Adrenal gland (tissue), 9 donors: ENCODE measurements at regions not wholly inside any gene's neighbourhood (a gene's known extent, or its start where the extent isn't known, plus 50 kb on each side); places are given as distances from the start of the nearest gene placed in this dataset.

Experiments used
- DNase-seq, 7 donors: peaks; one replicate each; pipeline ENCODE4 v3.0.0-alpha.2; 2019 to 2020
- H3K27ac ChIP-seq, 5 donors: fragments of 200-600 bp; sonication (generic) in 4 of 5; 1 replicate in 3 of 5; 2 replicates in 2 of 5; pipeline versions ENCODE4 v1.5.1 to v1.8.0; 2016 to 2020; ENCODE audit warnings: mild to moderate bottlenecking in 1 of 5
- H3K27me3 ChIP-seq: fragments of 200-600 bp; 2 replicates; pipeline ENCODE4 v1.8.0; 2021
- H3K36me3 ChIP-seq, 2 donors: fragments of 200-600 bp; replicated peaks in 1 of 2; 1 replicate in 1 of 2; 2 replicates in 1 of 2; pipeline versions ENCODE4 v1.5.1 to v1.8.0; 2018 to 2022
- H3K4me1 ChIP-seq, 2 donors: fragments of 200-600 bp; replicated peaks in 1 of 2; 1 replicate in 1 of 2; 2 replicates in 1 of 2; pipeline versions ENCODE4 v1.5.1 to v1.8.0; 2018 to 2021
- H3K4me3 ChIP-seq, 4 donors: fragments of 200-600 bp; sonication (generic) in 3 of 4; one replicate each; pipeline ENCODE4 v1.5.1; 2016 to 2018
- H3K9me3 ChIP-seq, 3 donors: fragments of 200-600 bp; sonication (generic) in 1 of 3; replicated peaks in 1 of 3; 1 replicate in 2 of 3; 2 replicates in 1 of 3; pipeline versions ENCODE4 v1.5.1 to v1.8.0; 2016 to 2021
- CTCF ChIP-seq, 6 experiments: fragments of 450-650 bp in 4 of 6; fragments of 200-600 bp in 2 of 6; sonication (generic) in 1 of 6; IDR thresholded peaks; 1 replicate in 5 of 6; 2 replicates in 1 of 6; pipeline versions ENCODE4 v1.5.1 to v1.8.0; 2016 to 2021; ENCODE audit warnings: antibody characterized with exemption in 6 of 6, mild to moderate bottlenecking in 2 of 6, moderate library complexity in 1 of 6
- POLR2A ChIP-seq, 2 donors: fragments of 450-650 bp; IDR thresholded peaks; one replicate each; pipeline ENCODE4 v1.6.1; 2017; ENCODE audit warnings: antibody characterized with exemption in 2 of 2, mild to moderate bottlenecking in 2 of 2, moderate library complexity in 1 of 2
- WGBS, 4 donors: extraction: QIAGEN DNeasy Blood & Tissue Kit in 2 of 4; methylation state at CpG; one replicate each; pipeline versions ENCODE4 v1.1.5 to v1.1.7; 2013 to 2017; 5-methylcytosine and 5-hydroxymethylcytosine counted together
- intact Hi-C, 2 donors: fragments of 100-400 bp; cut with DNase I; formaldehyde crosslinking; loops; one replicate each; pipeline versions ENCODE4 v1.14.1 to v1.15.0; 2022 to 2023
- small RNA-seq, 2 donors: library from RNA; depleted of rRNA; stranded (forward); fragments of <200 nt; gene quantifications; one replicate each; pipeline ENCODE3, GENCODE V24; 2016
- donor health status: healthy with polysubstance abuse.
- donor health status: Bipolar disorder and iron deficiency.
- donor health status: DM: yes; HTN: yes; CAD: no.
- donor health status: DM: no; HTN: no; CAD: no.
- donor health status: DM: no; HTN: no; CAD: no.

GRCh38 chr12:31780096-31780495 is 51.3 kb upstream of the AMN1 start:
- intact Hi-C loops = no loop called here
- Histone ChIP-seq H3K4me1 (no peaks in the 10 kb centered on the region), H3K27ac (no peak overlapping the region), H3K9me3 (no peaks in the 10 kb centered on the region), H3K36me3 (no peaks in the 10 kb centered on the region), H3K27me3 (no peaks in the 10 kb centered on the region), H3K4me3 (no peak overlapping the region)
- no peak for DNase-seq
- no peak for TF ChIP-seq CTCF (IDR thresholded peaks at IDR 0.05)
- 81 to 93% (median 87%) methylated on average over 5 of the region's 5 CpGs for WGBS, 4 donors

GRCh38 chr12:31778687-31779086 is 49.9 kb upstream of the AMN1 start:
- Histone ChIP-seq H3K27me3 (no peaks in the 10 kb centered on the region), H3K9me3 (no peaks in the 10 kb centered on the region), H3K4me1 (peaks cover 0 to under 1% of the 10 kb centered on the region in 2 donors), H3K4me3 (no peak overlapping the region), H3K36me3 (no peaks in the 10 kb centered on the region), H3K27ac (no peak overlapping the region)
- no peak for DNase-seq
- 79 to 84% (median 83%) methylated on average over 5 of the region's 5 CpGs for WGBS, 4 donors
- TF ChIP-seq POLR2A (IDR thresholded peaks at IDR 0.05) (no peak), CTCF (IDR thresholded peaks at IDR 0.05) (no peak)
- intact Hi-C loops = loop anchor here in 1 of 2 donors (10.0 kb wide), 1 partner anchor 94 kb away; no protein-coding TSS in a partner anchor

Small RNAs in the stretch of these regions (small RNA-seq; reads per million reads assigned to genes)
- gene RF00402 = 0 reads per million in 2 donors
- 0 reads per million in 2 donors for gene RNU6-1069P
